GM12878 (cell line): ENCODE measurements at regions not wholly inside any gene's neighbourhood (a gene's known extent, or its start where the extent isn't known, plus 50 kb on each side); places are given as distances from the start of the nearest gene placed in this dataset.

Experiments
- CEBPZ ChIP-seq: fragments of 150-350 bp; IDR thresholded peaks from 2 replicates; pipeline ENCODE4 v1.6.1; 2016; ENCODE audit warnings: low read depth, low read length
- HDAC6 ChIP-seq: fragments of 200-600 bp; sonication (generic); IDR thresholded peaks from one replicate; pipeline ENCODE4 v1.8.0; 2017; ENCODE audit warnings: antibody characterized with exemption; ENCODE audit not compliant: unreplicated experiment
- SREBF2 ChIP-seq: IDR thresholded peaks from 2 replicates; pipeline ENCODE4 v1.6.1; 2012; ENCODE audit warnings: mild to moderate bottlenecking, low read length

GRCh38 chr5:68374796-68375518 lies 159.4 kb downstream of the PIK3R1 start:
- TF ChIP-seq SREBF2, result no peak
- TF ChIP-seq HDAC6, result no peak
- no peak for TF ChIP-seq CEBPZ
